ENCODE measurements at regions not wholly inside any gene's neighbourhood (a gene's known extent, or its start where the extent isn't known, plus 50 kb on each side); places are given as distances from the start of the nearest gene placed in this dataset.

- H3K4me3 ChIP-seq: no peak overlapping the region
- no peaks in the 10 kb centered on the region for H3K36me3 ChIP-seq (ENCODE audit: low read depth)
- BruUV-seq (replicated peaks): no TSS peak
- H3K4me1 ChIP-seq (replicated peaks; ENCODE audit: insufficient read depth): no peaks in the 10 kb centered on the region
- POLR2A ChIA-PET (ENCODE audit: unreplicated experiment): no interaction called here
- H3F3A ChIP-seq (ENCODE audit: insufficient read depth, low read depth): no peaks in the 10 kb centered on the region
- peaks cover 43% of the 10 kb centered on the region for H3K27me3 ChIP-seq (ENCODE audit: insufficient read depth, low read depth)
- no peak for DNase-seq
- no peaks in the 10 kb centered on the region for H3K9me2 ChIP-seq (ENCODE audit: insufficient read depth)
- no peak overlapping the region for H3K4me2 ChIP-seq
- H2AFZ ChIP-seq: no peak overlapping the region
- intact Hi-C loops (cut with micrococcal nuclease; ENCODE audit: unreplicated experiment): no loop called here
- no peaks in the 10 kb centered on the region for H3K79me2 ChIP-seq (ENCODE audit: low read depth)
- H3K27ac ChIP-seq: no peak overlapping the region
- no peak for TF ChIP-seq EZH2 (IDR thresholded peaks at IDR 0.05; ENCODE audit: low read depth)
- TF ChIP-seq, protein P1, sequence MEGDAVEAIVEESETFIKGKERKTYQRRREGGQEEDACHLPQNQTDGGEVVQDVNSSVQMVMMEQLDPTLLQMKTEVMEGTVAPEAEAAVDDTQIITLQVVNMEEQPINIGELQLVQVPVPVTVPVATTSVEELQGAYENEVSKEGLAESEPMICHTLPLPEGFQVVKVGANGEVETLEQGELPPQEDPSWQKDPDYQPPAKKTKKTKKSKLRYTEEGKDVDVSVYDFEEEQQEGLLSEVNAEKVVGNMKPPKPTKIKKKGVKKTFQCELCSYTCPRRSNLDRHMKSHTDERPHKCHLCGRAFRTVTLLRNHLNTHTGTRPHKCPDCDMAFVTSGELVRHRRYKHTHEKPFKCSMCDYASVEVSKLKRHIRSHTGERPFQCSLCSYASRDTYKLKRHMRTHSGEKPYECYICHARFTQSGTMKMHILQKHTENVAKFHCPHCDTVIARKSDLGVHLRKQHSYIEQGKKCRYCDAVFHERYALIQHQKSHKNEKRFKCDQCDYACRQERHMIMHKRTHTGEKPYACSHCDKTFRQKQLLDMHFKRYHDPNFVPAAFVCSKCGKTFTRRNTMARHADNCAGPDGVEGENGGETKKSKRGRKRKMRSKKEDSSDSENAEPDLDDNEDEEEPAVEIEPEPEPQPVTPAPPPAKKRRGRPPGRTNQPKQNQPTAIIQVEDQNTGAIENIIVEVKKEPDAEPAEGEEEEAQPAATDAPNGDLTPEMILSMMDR (conservative IDR thresholded peaks at IDR 0.05): no peak
- H4K20me1 ChIP-seq (ENCODE audit: insufficient read depth): no peaks in the 10 kb centered on the region
- CTCF ChIA-PET: no interaction called here
- no peaks in the 10 kb centered on the region for H3K9me3 ChIP-seq (ENCODE audit: insufficient read depth, low read depth)
Observed at GRCh38 chr11:113567867-113568544, 92.8 kb upstream of the DRD2 start.

DNA sequence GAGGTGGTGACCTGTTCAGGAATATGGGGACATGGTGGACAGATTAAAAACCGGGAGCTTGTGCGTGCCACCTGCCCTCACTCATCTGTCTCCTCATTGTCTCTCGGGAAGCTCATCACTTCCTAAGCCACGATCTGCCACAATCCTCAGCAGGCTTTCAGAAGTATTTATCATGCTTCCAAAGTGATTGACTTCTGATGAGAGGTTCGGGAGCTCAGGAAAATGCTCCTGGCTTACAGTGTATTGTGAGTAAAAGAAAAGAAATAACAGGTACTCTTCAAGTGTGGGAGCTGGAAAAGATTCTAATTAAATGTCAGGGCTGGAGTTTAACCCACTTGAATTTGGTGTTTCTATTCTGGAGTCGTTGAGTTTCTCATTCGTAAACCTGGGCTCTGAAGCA, 91.9 kb upstream of the DRD2 start:
- Histone ChIP-seq H4K20me1 (ENCODE audit: insufficient read depth) (no peaks in the 10 kb centered on the region), H3K4me3 (no peak overlapping the region), H3K36me3 (ENCODE audit: low read depth) (no peaks in the 10 kb centered on the region), H2AFZ (no peak overlapping the region), H3K27me3 (ENCODE audit: insufficient read depth, low read depth) (peaks cover 43% of the 10 kb centered on the region), H3K9me3 (ENCODE audit: insufficient read depth, low read depth) (no peaks in the 10 kb centered on the region), H3K79me2 (ENCODE audit: low read depth) (no peaks in the 10 kb centered on the region), H3F3A (ENCODE audit: insufficient read depth, low read depth) (no peaks in the 10 kb centered on the region), H3K4me1 (replicated peaks; ENCODE audit: insufficient read depth) (no peaks in the 10 kb centered on the region), H3K4me2 (no peak overlapping the region), H3K9me2 (ENCODE audit: insufficient read depth) (no peaks in the 10 kb centered on the region), H3K27ac (no peak overlapping the region)
- intact Hi-C loops (cut with micrococcal nuclease; ENCODE audit: unreplicated experiment): no loop called here
- POLR2A ChIA-PET (ENCODE audit: unreplicated experiment): no interaction called here
- BruUV-seq (replicated peaks): no TSS peak
- DNase-seq: no peak
- no peak for TF ChIP-seq EZH2 (IDR thresholded peaks at IDR 0.05; ENCODE audit: low read depth)
- TF ChIP-seq, protein P1 (conservative IDR thresholded peaks at IDR 0.05): no peak
- CTCF ChIA-PET: no interaction called here

- Histone ChIP-seq H3K27me3 (ENCODE audit: insufficient read depth, low read depth) (peaks cover 57% of the 10 kb centered on the region), H3K9me2 (ENCODE audit: insufficient read depth) (no peaks in the 10 kb centered on the region), H2AFZ (no peak overlapping the region), H3K79me2 (ENCODE audit: low read depth) (no peaks in the 10 kb centered on the region), H3K4me3 (no peak overlapping the region), H3K36me3 (ENCODE audit: low read depth) (no peaks in the 10 kb centered on the region), H3K27ac (no peak overlapping the region), H3K9me3 (ENCODE audit: insufficient read depth, low read depth) (no peaks in the 10 kb centered on the region), H3K4me2 (no peak overlapping the region), H3F3A (ENCODE audit: insufficient read depth, low read depth) (no peaks in the 10 kb centered on the region), H3K4me1 (replicated peaks; ENCODE audit: insufficient read depth) (no peaks in the 10 kb centered on the region), H4K20me1 (ENCODE audit: insufficient read depth) (no peaks in the 10 kb centered on the region)
- ChIA-PET CTCF (no interaction called here), POLR2A (ENCODE audit: unreplicated experiment) (no interaction called here)
- TF ChIP-seq EZH2 (IDR thresholded peaks at IDR 0.05; ENCODE audit: low read depth): no peak
- no peak for DNase-seq
- BruUV-seq (replicated peaks): no TSS peak
- intact Hi-C loops (cut with micrococcal nuclease; ENCODE audit: unreplicated experiment): no loop called here
Observed at GRCh38 chr11:113564527-113565130, 89.4 kb upstream of the DRD2 start.
